Natural killer cell treated with Interleukin-12 subunit alpha and Interleukin-12 subunit beta and Interleukin-15 and Interleukin-18, amount 100 ng/mL, for 72 hours (primary cell): ENCODE measurements at regions not wholly inside any gene's neighbourhood (a gene's known extent, or its start where the extent isn't known, plus 50 kb on each side); places are given as distances from the start of the nearest gene placed in this dataset.
"Not testable (repeated sequence)": the region's sequence is repeated elsewhere in the genome, so short reads cannot be mapped to it uniquely, and the experiment has no call there.

Experiments used
- ATAC-seq, 2 donors: fragments of 150-1000 bp; cut with Tn5 transposase in 1 of 2; sonication (Bioruptor Pico), chemical (Tn5 transposase) in 1 of 2; 2 replicates each; pipeline ENCODE4 v1.10.0; 2021
- DNase-seq: peaks from one replicate; pipeline ENCODE4 v3.0.0; 2022; ENCODE audit warnings: low spot score
- H3K27ac Mint-ChIP-seq, 2 donors: 1 replicate in 1 of 2; 2 replicates in 1 of 2; pipeline ENCODE4 v1.8.0; 2022; ENCODE audit warnings: mixed read lengths in 2 of 2, mild to moderate bottlenecking in 1 of 2, moderate library complexity in 1 of 2
- H3K27me3 Mint-ChIP-seq, 2 donors: 1 replicate in 1 of 2; 2 replicates in 1 of 2; pipeline ENCODE4 v1.8.0; 2022; ENCODE audit warnings: mixed read lengths in 2 of 2
- H3K36me3 Mint-ChIP-seq: one replicate; pipeline ENCODE4 v1.8.0; 2022; ENCODE audit warnings: mixed read lengths
- H3K4me1 Mint-ChIP-seq, 2 donors: 1 replicate in 1 of 2; 2 replicates in 1 of 2; pipeline ENCODE4 v1.8.0; 2022; ENCODE audit warnings: low read depth in 2 of 2, mixed read lengths in 2 of 2, mild to moderate bottlenecking in 1 of 2
- H3K4me3 Mint-ChIP-seq: one replicate; pipeline ENCODE4 v1.8.0; 2022; ENCODE audit warnings: mixed read lengths
- H3K9me3 Mint-ChIP-seq: 2 replicates; pipeline ENCODE4 v1.8.0; 2022; ENCODE audit warnings: mixed read lengths

GRCh38 chr20:48040491-48040890 is 255.2 kb upstream of the SULF2 start:
- DNase-seq, result no peak
- Mint-ChIP-seq H3K4me3 (no peak overlapping the region), H3K9me3 (no peaks in the 10 kb centered on the region), H3K27me3 (peaks cover 7 to 8% of the 10 kb centered on the region in 2 donors), H3K4me1 (no peaks in the 10 kb centered on the region), H3K36me3 (no peaks in the 10 kb centered on the region), H3K27ac (no peak overlapping the region)
- ATAC-seq, result no peak

- Mint-ChIP-seq H3K4me3 (no peak overlapping the region), H3K36me3 (no peaks in the 10 kb centered on the region), H3K4me1 (no peaks in the 10 kb centered on the region), H3K27ac (no peak overlapping the region), H3K27me3 (peaks cover 8 to 12% of the 10 kb centered on the region in 2 donors), H3K9me3 (no peaks in the 10 kb centered on the region)
- ATAC-seq, result no peak
- no peak for DNase-seq
These were observed 254.8 kb upstream of the SULF2 start for GRCh38 chr20:48040051-48040450.

- peaks cover 11 to 16% of the 10 kb centered on the region in 2 donors for H3K27me3 Mint-ChIP-seq
- no peak overlapping the region for H3K27ac Mint-ChIP-seq
- H3K9me3 Mint-ChIP-seq, result no peaks in the 10 kb centered on the region
- no peak overlapping the region for H3K4me3 Mint-ChIP-seq
- no peak for DNase-seq
- no peaks in the 10 kb centered on the region for H3K36me3 Mint-ChIP-seq
- ATAC-seq, result no peak
- H3K4me1 Mint-ChIP-seq, result no peaks in the 10 kb centered on the region
These were observed 254.2 kb upstream of the SULF2 start for GRCh38 chr20:48039514-48039913.

- H3K27me3 Mint-ChIP-seq, result peaks cover 11 to 16% of the 10 kb centered on the region in 2 donors
- H3K4me3 Mint-ChIP-seq, result no peak overlapping the region
- DNase-seq, result no peak
- ATAC-seq, result no peak
- no peak overlapping the region for H3K27ac Mint-ChIP-seq
- H3K4me1 Mint-ChIP-seq, result no peaks in the 10 kb centered on the region
- no peaks in the 10 kb centered on the region for H3K9me3 Mint-ChIP-seq
- no peaks in the 10 kb centered on the region for H3K36me3 Mint-ChIP-seq
These were observed 253.4 kb upstream of the SULF2 start for GRCh38 chr20:48038713-48039112.

GRCh38 chr20:48037798-48038197 is 252.5 kb upstream of the SULF2 start:
- peaks cover 11 to 20% of the 10 kb centered on the region in 2 donors for H3K27me3 Mint-ChIP-seq
- not testable (repeated sequence) for DNase-seq, H3K36me3 Mint-ChIP-seq, H3K4me3 Mint-ChIP-seq, H3K4me1 Mint-ChIP-seq, H3K27ac Mint-ChIP-seq, ATAC-seq, H3K9me3 Mint-ChIP-seq

GRCh38 chr20:48035961-48036731 is 250.9 kb upstream of the SULF2 start:
- no peaks in the 10 kb centered on the region for H3K9me3 Mint-ChIP-seq
- DNase-seq (no peak), ATAC-seq (no peak)
- H3K27ac Mint-ChIP-seq, result no peak overlapping the region
- no peak overlapping the region for H3K4me3 Mint-ChIP-seq
- H3K4me1 Mint-ChIP-seq, result no peaks in the 10 kb centered on the region
- peaks cover 13 to 23% of the 10 kb centered on the region in 2 donors for H3K27me3 Mint-ChIP-seq
- no peaks in the 10 kb centered on the region for H3K36me3 Mint-ChIP-seq

- Mint-ChIP-seq H3K4me1 (no peaks in the 10 kb centered on the region), H3K9me3 (no peaks in the 10 kb centered on the region), H3K4me3 (no peak overlapping the region), H3K27ac (no peak overlapping the region), H3K36me3 (no peaks in the 10 kb centered on the region), H3K27me3 (peaks cover 15 to 23% of the 10 kb centered on the region in 2 donors)
- DNase-seq, result no peak
- ATAC-seq, result no peak
These were observed 249.5 kb upstream of the SULF2 start for GRCh38 chr20:48034751-48035150.

- not testable (repeated sequence) for H3K36me3 Mint-ChIP-seq, H3K4me1 Mint-ChIP-seq, ATAC-seq, H3K9me3 Mint-ChIP-seq, DNase-seq, H3K4me3 Mint-ChIP-seq, H3K27ac Mint-ChIP-seq
- H3K27me3 Mint-ChIP-seq, result peaks cover 13 to 23% of the 10 kb centered on the region in 2 donors
These were observed 247.7 kb upstream of the SULF2 start for GRCh38 chr20:48033005-48033404.

GRCh38 chr20:48031122-48031521 is 245.8 kb upstream of the SULF2 start:
- H3K9me3 Mint-ChIP-seq, result no peaks in the 10 kb centered on the region
- no peak overlapping the region for H3K27ac Mint-ChIP-seq
- no peak for ATAC-seq
- H3K4me3 Mint-ChIP-seq, result no peak overlapping the region
- no peaks in the 10 kb centered on the region for H3K36me3 Mint-ChIP-seq
- peaks cover 14 to 18% of the 10 kb centered on the region in 2 donors for H3K27me3 Mint-ChIP-seq
- no peak for DNase-seq
- H3K4me1 Mint-ChIP-seq, result no peaks in the 10 kb centered on the region

- Mint-ChIP-seq H3K27ac (no peak overlapping the region), H3K4me1 (no peaks in the 10 kb centered on the region), H3K27me3 (peaks cover 14 to 18% of the 10 kb centered on the region in 2 donors), H3K36me3 (no peaks in the 10 kb centered on the region), H3K4me3 (no peak overlapping the region), H3K9me3 (no peaks in the 10 kb centered on the region)
- ATAC-seq (no peak), DNase-seq (no peak)
These were observed 241.8 kb upstream of the SULF2 start for GRCh38 chr20:48026981-48027592.

- Mint-ChIP-seq H3K27me3 (peaks cover 19 to 20% of the 10 kb centered on the region in 2 donors), H3K27ac (no peak overlapping the region), H3K4me1 (no peaks in the 10 kb centered on the region), H3K4me3 (no peak overlapping the region), H3K9me3 (no peaks in the 10 kb centered on the region), H3K36me3 (no peaks in the 10 kb centered on the region)
- DNase-seq (no peak), ATAC-seq (no peak)
These were observed 240.4 kb upstream of the SULF2 start for GRCh38 chr20:48025661-48026060.

GRCh38 chr20:48025051-48025515 is 239.8 kb upstream of the SULF2 start:
- ATAC-seq (peak in 1 of 2 donors; percentile 40), DNase-seq (no peak)
- Mint-ChIP-seq H3K27ac (no peak overlapping the region), H3K4me1 (no peaks in the 10 kb centered on the region), H3K27me3 (peaks cover 23 to 25% of the 10 kb centered on the region in 2 donors), H3K9me3 (no peaks in the 10 kb centered on the region), H3K36me3 (no peaks in the 10 kb centered on the region), H3K4me3 (no peak overlapping the region)

- no peak overlapping the region for H3K27ac Mint-ChIP-seq
- H3K4me1 Mint-ChIP-seq, result no peaks in the 10 kb centered on the region
- no peak for ATAC-seq
- no peaks in the 10 kb centered on the region for H3K36me3 Mint-ChIP-seq
- no peak overlapping the region for H3K4me3 Mint-ChIP-seq
- DNase-seq, result no peak
- no peaks in the 10 kb centered on the region for H3K9me3 Mint-ChIP-seq
- peaks cover 23 to 27% of the 10 kb centered on the region in 2 donors for H3K27me3 Mint-ChIP-seq
These were observed 239.3 kb upstream of the SULF2 start for GRCh38 chr20:48024539-48024938.

- H3K4me1 Mint-ChIP-seq, H3K9me3 Mint-ChIP-seq, H3K36me3 Mint-ChIP-seq, DNase-seq, H3K27ac Mint-ChIP-seq, H3K4me3 Mint-ChIP-seq: not testable (repeated sequence)
- ATAC-seq, result peak in 1 of 2 donors; percentile 25
- H3K27me3 Mint-ChIP-seq, result peaks cover 32 to 47% of the 10 kb centered on the region in 2 donors
These were observed 235.4 kb upstream of the SULF2 start for GRCh38 chr20:48020696-48021095.
